ENCODE measurements at regions not wholly inside any gene's neighbourhood (a gene's known extent, or its start where the extent isn't known, plus 50 kb on each side); places are given as distances from the start of the nearest gene placed in this dataset.

DNA sequence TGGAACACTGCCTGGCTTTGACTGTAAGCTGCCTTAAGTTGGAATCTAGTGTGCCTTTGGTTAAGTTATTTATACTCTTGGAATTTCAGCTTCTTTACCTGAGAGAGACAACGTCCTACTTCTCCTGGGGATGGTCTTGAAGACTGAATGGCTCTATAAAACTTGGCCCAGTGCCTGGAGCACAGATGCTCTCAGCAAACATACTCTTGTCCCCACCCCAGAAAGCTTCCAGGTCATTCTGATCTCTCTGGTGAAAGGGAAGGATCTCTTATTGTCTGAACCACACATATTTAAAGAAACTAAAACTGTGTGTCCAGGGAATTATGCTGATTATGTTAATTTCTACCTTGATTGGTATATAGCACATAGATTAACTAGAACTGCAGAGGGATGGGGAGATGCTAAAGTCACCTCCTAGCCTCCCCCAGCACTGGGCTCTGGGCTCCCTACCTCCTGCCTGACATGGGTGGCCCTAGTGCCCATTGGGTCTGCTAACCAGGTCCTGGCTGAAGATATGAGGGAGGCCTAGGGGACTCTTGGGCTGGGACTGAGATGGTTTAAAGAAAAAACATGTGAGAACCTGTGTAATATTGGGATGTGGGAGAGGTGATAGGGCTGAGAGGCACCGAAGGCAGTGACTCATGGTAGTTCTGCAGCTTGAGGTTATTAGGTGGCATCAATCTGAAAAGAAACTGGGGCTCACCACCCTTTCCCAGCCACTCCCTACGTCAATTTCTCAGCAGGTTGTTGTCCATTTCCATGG, 171.0 kb downstream of the RPLP1 start:
- TF ChIP-seq, protein P1, sequence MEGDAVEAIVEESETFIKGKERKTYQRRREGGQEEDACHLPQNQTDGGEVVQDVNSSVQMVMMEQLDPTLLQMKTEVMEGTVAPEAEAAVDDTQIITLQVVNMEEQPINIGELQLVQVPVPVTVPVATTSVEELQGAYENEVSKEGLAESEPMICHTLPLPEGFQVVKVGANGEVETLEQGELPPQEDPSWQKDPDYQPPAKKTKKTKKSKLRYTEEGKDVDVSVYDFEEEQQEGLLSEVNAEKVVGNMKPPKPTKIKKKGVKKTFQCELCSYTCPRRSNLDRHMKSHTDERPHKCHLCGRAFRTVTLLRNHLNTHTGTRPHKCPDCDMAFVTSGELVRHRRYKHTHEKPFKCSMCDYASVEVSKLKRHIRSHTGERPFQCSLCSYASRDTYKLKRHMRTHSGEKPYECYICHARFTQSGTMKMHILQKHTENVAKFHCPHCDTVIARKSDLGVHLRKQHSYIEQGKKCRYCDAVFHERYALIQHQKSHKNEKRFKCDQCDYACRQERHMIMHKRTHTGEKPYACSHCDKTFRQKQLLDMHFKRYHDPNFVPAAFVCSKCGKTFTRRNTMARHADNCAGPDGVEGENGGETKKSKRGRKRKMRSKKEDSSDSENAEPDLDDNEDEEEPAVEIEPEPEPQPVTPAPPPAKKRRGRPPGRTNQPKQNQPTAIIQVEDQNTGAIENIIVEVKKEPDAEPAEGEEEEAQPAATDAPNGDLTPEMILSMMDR (IDR thresholded peaks at IDR 0.05): no peak
- H3K36me3 ChIP-seq (ENCODE audit: low read depth): no peaks in the 10 kb centered on the region
- DNase-seq (peak in 1 of 3 donors; percentile 35), ATAC-seq (no peak)
- H3K9me3 ChIP-seq: no peaks in the 10 kb centered on the region
- peaks cover 4% of the 10 kb centered on the region for H3K4me1 ChIP-seq (ENCODE audit: low read depth)
- intact Hi-C loops (cut with DNase I, micrococcal nuclease): no loop called here
- H3K4me3 ChIP-seq: no peak overlapping the region

DNA sequence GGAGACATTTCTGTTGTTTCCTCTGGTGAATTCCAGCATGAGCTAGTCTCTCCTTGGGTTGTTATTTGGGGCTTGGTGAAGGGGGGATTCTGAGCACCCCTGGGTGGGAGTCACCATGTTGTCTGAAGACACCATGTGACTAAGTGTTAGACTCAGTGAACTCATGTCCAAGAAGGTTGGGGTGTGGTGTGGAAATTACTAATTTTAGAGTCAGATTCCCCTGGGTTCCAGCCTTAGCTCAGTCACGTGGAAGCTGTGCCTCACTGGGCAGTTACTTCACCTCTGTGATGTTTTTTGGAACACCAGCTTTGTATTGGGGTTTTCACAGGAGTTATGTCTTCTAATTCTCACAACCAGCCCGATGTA, 171.5 kb downstream of the RPLP1 start:
- ATAC-seq: no peak

DNA sequence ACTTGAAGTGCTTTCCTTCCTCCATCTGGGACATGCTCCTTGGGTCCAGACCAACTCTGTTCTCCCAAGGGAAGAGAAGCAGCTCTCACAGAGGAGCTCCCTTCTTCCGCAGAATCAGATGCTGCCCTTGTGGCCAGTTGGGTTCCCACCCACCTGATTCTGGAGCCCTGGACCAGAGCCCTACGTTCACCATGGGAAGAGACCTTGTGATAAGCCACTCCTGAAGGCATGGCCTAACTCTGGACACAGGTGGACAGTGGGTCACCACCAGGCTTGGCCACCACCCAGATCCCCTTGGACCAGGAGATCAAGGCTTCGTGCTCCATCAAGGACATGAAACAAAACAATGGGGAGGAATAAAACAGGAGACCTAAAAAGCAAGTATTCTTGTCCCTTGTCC, 172.2 kb downstream of the RPLP1 start:
- Histone ChIP-seq H3K4me3 (no peak overlapping the region), H3K4me1 (ENCODE audit: low read depth) (peaks cover 4% of the 10 kb centered on the region), H3K9me3 (no peaks in the 10 kb centered on the region), H3K36me3 (ENCODE audit: low read depth) (no peaks in the 10 kb centered on the region)
- TF ChIP-seq, protein P1 (IDR thresholded peaks at IDR 0.05): no peak
- DNase-seq (no peak), ATAC-seq (no peak)
- intact Hi-C loops (cut with DNase I, micrococcal nuclease): no loop called here

More for the DNA sequence above, 171.5 kb downstream of the RPLP1 start:
- intact Hi-C loops (cut with DNase I, micrococcal nuclease): no loop called here
- TF ChIP-seq, protein P1 (IDR thresholded peaks at IDR 0.05): no peak
- Histone ChIP-seq H3K36me3 (ENCODE audit: low read depth) (no peaks in the 10 kb centered on the region), H3K9me3 (no peaks in the 10 kb centered on the region), H3K4me1 (ENCODE audit: low read depth) (peaks cover 4% of the 10 kb centered on the region), H3K4me3 (no peak overlapping the region)
- DNase-seq: no peak

DNA sequence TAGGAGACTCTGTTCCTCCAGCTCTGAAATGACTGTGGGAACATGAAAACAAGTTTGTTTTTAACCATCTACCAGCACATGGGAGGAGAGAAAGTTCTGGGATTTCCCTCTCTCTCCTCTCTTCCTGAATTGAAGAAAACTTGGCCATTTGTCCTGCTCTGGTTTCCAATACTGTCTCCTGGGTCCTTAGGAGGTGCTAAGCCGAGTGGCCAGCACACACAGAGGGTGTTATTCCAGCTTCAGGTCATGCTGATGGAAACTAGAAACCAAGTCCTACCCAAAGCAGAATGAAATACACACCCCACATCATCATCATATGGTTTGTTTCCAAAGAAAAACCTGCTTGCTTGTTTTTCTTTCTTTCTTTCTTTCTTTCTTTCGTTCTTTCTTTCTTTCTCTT, 172.7 kb downstream of the RPLP1 start:
- Histone ChIP-seq H3K9me3 (no peaks in the 10 kb centered on the region), H3K36me3 (ENCODE audit: low read depth) (no peaks in the 10 kb centered on the region), H3K4me3 (no peak overlapping the region), H3K4me1 (ENCODE audit: low read depth) (peaks cover 4% of the 10 kb centered on the region)
- TF ChIP-seq, protein P1 (IDR thresholded peaks at IDR 0.05): no peak
- intact Hi-C loops (cut with DNase I, micrococcal nuclease): no loop called here
- ATAC-seq (no peak), DNase-seq (no peak)

DNA sequence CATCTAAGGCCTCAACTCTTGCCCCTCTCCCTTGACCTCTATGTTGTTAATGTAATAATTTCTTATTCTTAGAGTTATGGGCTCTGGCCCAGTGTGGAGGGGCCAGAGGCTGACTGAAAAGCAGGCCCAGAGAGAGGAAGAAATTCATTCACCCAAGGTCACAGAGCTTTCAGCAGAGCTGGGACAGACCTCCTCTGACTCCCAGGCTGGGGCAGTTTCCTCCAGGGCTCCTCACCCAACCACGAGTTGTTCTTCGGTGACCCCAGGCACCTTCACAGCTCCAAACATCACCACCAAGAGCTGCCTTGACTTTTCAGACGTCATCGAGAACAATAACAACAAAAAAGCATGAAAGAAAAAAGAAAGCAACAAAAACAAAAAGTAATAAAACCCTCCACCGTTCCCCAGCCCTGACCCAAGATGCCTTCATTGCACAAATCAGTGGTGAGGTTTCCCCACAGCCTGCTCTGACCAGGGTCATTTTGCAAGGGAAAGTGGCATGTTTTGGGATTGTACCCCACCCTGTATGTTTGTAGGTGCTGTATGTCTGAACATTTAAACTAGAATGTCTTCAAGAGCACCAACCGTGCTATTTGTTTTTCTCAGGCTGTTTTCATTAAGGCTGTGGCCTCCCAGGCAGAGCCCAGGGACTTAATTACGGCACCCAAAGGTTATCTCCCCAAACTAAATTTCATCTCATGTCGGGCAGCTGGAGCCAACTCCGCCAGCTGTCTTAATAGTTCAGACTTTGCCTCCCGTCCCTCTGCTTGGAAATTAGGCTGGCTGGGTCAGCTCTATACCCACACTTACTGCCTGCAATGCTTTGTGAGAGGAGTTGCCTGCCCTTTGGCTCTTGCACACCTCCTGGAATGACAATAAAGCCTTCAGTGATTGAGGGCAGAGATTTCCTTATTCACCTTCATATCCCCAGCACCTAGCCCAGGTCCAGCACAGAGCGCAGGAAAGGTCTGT, 173.8 kb downstream of the RPLP1 start:
- peak; percentile 92 for ATAC-seq

More for the DNA sequence above, 173.8 kb downstream of the RPLP1 start:
- peak in 1 of 3 donors; percentile 49 for DNase-seq
- H3K4me3 ChIP-seq: no peak overlapping the region
- H3K36me3 ChIP-seq (ENCODE audit: low read depth): no peaks in the 10 kb centered on the region
- intact Hi-C loops (cut with DNase I, micrococcal nuclease): no loop called here
- H3K4me1 ChIP-seq (ENCODE audit: low read depth): peaks cover 4% of the 10 kb centered on the region
- TF ChIP-seq, protein P1 (IDR thresholded peaks at IDR 0.05): no peak
- H3K9me3 ChIP-seq: no peaks in the 10 kb centered on the region

Data from mucosa of descending colon (tissue), 3 donors.